ENCODE measurements at regions not wholly inside any gene's neighbourhood (a gene's known extent, or its start where the extent isn't known, plus 50 kb on each side); places are given as distances from the start of the nearest gene placed in this dataset.

DNA sequence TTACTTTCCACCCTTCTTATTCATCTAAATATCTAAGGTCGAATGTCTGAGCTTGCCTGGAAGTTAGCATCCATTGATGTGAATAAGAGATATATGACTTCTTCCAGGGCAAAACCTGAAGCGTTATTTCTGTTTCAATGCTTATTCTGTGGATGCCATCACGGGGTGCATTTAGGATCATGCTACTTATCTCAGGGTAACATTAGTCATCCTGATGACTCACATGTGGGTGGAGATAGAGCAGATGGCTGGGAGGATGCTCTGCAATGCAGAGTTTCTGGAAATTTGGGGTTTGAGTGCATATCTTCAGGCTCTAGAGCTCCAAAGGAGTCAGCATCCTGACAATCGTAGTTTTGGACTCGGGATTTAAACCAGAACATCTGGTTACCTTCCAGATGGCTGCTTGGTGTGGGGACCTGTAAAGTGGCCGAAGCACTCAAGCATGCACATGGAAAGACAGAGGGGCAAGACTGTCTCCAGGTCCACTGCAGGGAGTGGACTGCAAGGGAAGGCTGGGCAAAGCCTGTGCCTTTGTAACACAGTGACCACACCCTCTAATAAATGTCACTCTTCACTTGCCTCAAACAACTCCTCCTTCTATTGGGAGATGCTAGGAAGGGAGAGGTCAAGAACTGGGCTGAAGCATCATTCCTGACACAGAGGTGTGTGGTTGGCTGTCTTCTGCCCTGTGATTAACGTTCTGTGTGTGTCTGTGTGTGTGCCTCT, 175.2 kb upstream of the SALL1 start:
- DNase-seq (ENCODE audit: low read depth in 2 of 2), result no peak

DNA sequence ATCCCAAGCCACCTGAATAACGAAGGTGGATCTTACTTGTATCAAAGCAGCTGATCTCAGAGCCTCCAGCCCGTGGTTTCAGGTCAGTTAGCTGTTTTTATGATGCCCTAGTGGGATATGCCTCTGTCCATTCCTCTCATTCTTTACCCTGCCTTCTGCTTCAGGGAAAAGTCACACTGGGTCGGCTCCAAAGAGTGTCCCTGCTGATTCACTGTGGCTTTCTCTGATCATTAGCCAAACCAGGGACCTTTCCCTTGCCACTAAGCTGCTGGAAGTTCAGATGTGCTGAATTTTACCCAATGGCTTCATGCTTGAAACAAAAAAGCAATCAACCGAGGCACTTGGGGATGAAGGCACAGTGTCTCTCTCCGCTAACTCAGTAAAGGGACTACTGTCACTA, 170.2 kb upstream of the SALL1 start:
- no peak for DNase-seq (ENCODE audit: low read depth in 2 of 2)

DNA sequence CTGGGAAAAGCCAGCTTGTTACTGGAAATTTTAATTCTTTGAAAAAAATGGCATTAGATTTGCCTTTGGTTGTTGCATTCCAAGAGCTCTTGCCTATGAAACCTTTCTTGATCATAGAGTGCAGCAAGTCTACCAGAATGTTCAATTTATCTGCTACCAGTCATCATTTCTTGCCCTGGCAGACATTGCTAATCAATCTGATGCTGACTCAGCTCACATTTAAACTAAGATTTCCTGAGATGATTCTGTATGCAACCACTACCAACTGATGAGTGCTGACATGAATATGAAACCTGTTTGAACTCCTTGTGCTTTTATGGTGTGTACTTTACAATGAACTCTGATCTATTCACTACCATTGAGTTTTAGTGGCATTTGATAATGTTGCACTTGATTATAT, 166.5 kb upstream of the SALL1 start:
- no peak for DNase-seq (ENCODE audit: low read depth in 2 of 2)

DNA sequence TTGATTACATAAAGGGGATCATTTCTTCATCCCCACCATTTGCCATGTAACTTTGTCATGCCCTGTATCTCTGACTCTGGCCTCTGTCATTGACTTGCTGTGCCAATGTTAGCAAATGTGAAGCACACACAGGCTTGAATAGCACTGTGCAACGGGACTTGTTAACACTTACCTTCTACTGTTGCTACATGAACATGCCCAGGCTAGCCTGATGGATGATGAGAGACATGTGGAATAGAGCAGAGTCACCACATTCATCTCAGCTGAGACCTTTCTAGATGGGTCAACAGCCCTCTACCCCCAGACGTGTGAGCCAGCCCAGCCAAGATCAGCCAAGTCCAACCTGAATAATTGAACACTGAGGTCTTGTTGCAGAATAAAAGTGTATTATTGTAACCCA, 162.1 kb upstream of the SALL1 start:
- DNase-seq (ENCODE audit: low read depth in 2 of 2), result no peak

DNA sequence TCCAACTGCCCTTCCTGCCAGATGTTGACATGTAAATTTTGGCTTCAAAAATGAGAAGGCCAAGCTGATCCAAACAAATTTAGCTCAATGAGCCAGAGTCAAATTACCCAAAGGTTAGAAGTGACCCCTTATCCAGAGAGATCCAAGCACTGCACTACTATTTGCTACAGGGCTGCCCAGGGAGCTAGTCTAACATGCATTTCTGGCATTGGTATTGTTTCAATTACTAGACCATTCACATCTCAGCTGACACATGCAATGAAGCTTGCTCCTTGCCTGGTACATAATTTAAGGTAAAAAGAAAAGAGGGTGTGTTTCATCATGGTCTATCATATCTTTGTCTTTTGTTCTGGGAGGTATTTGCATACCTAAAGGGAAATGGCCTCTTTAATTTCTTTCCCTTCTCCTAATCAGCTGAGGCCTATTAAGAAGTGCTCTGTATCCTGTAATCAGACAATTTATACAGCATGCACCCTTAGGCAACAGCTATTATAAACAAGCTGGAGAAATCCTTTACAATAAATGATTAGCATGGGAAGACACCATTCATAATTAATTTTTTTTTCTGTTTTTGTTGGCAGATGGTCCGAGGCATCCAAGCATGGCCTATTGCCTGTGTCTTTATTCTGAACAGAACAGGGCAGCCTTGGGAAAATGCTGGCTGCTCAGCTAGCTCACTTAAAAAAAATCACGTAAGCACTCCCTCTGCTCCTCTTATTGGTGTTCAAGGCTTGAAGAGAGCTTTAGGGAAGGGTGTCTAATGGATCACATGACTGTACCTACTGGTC, 161.5 kb upstream of the SALL1 start:
- DNase-seq (ENCODE audit: low read depth in 2 of 2), result no peak

DNA sequence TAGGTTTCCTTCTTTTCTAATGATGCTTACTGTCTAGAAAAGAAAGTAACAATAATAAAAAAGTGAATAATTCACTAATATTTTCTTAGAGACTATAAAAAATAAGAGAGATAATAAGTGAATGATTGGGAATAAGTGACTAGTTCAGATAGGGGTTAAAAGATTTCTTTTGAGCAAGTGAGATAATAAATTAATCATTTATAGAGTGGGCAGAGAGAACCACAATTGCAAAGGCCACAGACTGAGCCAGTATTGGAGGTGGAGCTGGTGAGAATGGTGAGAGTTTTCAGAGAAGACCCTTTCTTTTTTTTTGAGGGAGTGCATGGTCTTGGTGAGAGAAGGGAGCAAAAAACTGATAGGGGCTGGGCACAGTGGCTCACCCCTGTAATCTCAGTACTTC, 159.1 kb upstream of the SALL1 start:
- DNase-seq (ENCODE audit: low read depth in 2 of 2), result no peak

DNA sequence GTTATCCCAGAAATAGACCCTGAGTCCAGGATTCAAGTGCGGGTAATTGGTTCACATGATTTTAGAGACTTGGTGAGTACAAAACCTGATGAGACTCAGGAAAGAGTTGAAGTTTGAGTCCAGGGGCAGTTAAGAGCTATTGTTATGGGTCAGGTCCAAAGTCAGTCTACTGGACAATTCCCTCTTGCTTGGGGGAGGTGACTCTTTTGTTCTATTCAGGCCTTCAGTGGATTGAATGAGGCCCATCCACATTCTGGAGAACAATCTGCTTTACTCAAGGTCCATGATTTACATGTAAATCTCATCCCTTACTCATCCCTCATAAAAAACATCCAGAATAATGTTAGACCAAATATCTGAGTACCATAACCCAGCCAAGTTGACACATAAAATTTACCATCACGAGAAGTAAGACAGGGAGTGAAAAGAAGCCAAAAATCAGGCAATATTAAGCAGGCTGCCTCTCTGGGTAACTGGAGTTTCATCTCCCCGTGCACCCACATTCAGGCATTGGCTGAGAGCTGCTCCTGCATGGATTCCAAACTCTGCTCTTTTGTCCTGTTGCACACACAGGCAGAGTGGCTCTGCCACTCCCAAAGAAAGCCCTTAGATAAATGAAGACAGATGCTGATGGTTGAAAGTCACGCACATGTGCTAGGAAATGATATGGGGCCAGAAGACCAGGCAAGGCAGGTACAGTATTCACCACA, 156.0 kb upstream of the SALL1 start:
- no peak for DNase-seq (ENCODE audit: low read depth in 2 of 2)

DNA sequence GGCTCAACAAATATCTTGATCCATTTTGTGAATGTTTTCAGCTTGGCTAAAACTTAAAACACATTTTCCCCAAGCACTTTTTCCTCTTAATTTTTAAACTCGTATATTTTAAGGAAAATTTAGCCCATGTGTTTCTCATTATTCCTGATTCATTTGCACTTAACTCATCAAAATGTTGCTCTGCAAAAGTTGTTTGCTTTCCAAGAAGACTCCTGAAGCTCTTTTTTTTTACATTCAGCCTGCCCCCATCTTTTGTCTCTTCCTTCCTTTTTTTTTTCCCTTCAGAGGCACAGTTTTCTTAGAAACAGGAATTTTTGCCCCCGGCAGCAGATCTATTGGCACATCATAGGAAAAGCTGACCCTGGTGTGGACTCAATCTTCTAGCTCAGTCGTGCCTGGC, 155.0 kb upstream of the SALL1 start:
- no peak for DNase-seq (ENCODE audit: low read depth in 2 of 2)

DNA sequence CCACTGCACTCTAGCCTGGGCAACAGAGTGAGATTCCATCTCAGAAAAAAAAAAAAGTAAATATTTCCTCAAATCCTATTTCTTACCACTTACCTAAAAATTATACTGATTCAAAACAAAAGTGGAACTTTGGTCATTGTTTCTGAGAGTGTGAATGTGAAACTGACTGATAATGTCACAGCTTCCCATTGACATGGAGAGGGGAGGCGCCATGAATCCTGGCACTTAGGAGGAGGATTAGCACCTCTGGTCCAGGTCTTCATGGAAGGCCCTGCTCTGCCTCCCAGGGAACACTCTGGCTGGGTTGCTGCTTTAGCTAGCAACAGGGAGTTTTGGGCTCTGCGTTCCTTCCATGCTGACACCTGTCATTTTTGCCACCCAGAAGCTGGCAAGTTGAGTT, 154.3 kb upstream of the SALL1 start:
- no peak for DNase-seq (ENCODE audit: low read depth in 2 of 2)

DNA sequence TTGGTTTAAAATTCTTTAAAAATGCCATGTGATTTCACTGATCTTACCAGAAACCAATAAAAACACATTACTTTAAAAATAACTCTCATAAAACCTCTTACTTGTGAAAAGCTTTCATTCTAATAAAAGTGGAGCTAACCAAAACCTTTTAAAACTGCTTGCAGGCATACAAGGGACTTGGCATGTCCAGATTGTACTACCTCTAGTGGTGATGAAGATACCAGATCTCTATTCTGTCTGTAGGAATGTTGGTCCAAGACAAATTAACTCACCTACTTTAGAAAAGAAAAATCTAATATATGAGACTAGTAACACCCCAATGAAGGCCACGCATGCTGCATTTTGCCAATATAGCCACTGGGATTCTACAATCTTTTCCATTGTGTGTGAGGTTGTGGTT, 151.0 kb upstream of the SALL1 start:
- DNase-seq (ENCODE audit: low read depth in 2 of 2), result no peak

DNA sequence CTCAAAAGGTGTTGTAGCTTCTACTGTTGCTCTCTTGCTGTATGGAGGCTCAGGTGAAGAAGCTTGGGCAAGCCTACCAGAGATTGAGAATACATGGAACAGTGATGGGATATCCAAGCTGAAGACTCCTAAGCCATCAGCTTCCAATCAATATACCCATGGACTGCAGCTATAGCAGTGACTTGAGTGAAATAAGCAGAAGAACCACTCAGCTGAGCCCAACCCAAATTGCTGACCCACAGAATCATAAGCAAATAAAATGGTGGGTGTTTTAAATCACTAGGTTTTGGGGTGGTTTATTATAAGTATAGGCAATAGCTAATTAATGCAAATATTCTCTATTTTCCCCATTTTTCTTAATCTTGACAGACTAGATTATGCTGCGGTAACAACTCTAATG, 147.7 kb upstream of the SALL1 start:
- DNase-seq (ENCODE audit: low read depth in 2 of 2), result no peak

DNA sequence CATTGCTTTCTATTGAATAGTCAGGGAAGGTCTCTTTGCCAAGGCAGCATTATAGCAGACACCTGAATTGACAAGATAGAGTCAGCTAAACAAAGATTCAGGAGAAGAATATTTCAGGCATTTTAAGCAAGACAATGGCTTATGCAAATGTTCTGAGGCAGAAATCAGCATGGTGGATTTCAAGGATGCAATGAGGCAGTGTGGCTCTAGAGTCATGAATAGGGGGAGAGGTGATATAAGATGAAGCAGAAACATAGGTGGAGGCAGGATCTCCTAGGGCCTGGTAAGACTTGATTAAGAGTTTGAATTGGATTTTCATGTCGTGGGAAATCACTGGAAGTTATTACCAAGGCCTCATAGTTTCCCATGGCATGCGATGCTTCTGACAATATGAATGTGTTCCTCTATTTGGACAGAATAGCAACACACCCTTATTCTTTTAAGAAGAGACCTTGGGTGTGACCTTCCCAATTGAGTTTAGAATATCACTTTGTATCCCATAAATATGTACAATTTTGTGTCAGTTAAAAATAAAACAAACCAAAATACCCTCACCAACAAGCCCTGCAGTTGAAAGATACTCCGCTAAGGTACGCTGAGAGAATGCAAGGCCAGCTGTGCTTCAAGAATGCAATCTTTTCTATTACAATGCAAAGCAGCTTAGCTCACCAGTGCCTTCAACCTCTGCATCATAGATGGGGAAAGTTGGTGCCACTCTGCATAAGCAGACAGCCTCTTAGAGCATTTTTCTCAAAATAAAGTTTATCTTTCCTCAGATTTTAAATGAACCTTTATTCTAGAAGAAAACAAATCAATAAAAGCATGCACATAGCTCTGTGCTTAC, 139.6 kb upstream of the SALL1 start:
- no peak for DNase-seq (ENCODE audit: low read depth in 2 of 2)

DNA sequence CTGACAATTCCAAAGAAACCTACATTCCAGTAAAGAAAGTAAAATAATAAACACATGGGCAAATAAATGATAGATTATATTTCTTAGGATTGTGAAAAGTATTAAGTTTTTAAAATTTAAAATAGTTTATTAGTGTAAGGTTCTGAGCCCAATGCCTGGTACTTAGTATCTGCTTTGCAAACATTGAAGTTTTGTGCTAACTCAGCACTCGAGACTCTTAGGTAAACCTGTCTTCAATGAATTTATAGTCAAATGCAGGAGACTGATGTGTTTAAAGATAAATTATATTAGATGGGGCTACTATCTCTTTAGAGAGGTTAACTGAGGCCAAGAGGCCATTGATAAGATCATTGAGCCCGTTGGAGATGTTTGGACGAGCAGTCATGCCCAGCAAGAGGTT, 138.3 kb upstream of the SALL1 start:
- no peak for DNase-seq (ENCODE audit: low read depth in 2 of 2)

DNA sequence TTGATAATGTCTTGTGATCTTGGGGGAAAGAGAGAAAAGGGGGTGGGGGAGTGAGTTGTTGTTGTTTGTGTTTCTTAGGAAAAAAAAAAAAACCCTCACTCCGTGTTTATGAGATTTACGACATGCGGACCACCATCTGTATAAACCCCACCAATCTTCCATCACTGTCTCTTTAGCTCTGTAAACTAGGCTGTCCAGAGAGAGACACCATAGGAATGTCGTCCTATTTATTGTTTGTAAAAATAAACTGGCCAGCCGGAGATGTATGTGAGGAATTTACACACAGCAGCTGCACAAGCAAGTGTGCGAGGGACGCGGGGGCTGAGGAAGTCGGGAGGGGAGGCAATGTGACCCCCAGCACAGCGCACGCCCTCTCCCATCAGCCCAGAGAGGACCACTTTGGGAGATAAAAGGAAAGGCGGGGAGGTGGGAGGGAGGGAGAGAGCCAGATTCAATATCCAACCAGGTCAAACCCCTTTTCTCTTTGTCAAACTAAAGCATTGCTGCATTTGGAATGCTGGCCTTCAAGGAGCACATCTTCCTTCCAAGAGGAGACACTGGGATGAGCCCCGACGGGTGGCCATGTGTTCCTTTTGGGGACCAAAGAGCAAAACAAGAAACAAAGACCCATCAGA, 136.2 kb upstream of the SALL1 start:
- no peak for DNase-seq (ENCODE audit: low read depth in 2 of 2)

DNA sequence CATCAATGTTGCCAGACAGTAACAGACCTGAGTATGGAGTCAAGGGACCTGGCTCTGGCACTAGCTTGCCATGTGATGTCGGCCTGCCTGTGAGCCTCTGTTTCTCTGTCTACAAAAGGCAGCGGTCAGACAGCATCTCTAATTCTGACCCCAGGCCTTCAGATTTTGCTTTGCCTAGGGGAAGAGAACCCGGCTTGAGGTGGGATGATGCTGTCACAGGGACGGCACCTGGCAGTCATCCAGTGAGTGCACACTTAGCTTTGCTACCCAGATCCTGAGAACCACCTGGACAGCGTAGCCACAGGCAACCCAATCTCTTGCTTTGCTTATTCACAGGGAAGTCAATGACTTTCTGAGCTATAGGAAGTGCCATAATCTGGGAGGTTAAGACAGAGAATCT, 135.2 kb upstream of the SALL1 start:
- no peak for DNase-seq (ENCODE audit: low read depth in 2 of 2)

DNA sequence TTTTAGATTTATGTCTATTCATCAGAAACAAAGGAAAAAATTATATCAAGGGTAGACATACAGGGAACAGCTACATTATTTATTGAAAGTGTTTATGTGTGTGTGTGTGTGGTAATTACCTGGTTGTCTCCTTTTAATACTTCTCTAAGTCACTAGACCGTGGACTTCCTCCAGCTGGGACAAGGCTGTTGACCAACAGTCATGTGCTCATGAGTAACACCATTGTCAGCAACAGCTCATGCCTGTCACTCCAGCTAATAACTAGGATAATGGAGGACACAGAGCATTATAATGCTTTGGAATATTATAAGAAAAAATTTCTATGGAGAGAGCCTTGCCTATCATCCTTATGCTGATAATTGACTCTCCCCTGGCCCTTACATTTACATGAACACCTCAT, 125.3 kb upstream of the SALL1 start:
- DNase-seq (ENCODE audit: low read depth in 2 of 2), result no peak

DNA sequence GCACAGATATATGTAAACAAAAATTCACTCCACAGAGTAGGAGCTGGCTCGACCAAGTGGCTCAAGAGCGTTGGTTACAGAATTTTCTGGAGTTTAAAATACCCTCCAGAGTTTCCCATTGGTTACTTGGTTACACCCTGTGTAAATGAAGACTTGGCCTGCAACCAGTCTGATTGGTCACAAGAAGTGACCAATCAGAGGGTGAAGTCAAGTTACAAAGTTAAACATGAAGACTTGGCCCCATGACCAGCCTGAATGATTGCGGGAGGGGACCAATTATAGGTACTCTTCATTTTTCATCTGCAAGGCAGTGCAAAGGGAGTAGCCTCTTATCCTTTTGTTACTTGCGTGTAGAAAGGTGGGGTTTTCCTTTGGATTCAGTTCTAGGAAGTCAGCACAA, 121.3 kb upstream of the SALL1 start:
- DNase-seq (ENCODE audit: low read depth in 2 of 2), result no peak

DNA sequence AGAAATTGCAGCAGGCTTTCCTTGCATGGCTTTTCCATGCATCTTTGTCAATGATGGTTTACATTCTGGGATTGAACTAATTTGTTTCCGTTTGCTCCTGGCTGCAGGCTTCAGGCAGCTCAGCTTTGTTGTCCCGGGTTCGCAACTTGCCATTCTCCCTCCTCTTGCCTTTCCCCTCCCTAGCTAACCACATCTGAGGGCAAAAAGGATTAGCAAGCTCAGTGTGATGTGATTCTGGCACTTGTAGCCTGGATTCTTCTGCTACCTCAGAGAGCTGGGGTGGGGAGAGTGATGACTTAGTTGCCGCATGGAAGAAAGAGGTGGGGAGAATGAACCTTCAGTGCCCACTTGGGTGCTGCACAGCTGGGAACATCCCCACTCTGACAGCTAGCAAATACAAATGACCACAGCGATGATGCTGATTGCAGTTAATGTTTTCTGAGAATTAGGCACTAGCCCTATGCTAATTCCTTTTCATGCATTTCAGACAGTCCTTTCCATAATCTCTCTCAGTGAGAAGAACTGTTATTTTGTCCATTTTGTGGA, 120.2 kb upstream of the SALL1 start:
- DNase-seq (ENCODE audit: low read depth in 2 of 2), result no peak

DNA sequence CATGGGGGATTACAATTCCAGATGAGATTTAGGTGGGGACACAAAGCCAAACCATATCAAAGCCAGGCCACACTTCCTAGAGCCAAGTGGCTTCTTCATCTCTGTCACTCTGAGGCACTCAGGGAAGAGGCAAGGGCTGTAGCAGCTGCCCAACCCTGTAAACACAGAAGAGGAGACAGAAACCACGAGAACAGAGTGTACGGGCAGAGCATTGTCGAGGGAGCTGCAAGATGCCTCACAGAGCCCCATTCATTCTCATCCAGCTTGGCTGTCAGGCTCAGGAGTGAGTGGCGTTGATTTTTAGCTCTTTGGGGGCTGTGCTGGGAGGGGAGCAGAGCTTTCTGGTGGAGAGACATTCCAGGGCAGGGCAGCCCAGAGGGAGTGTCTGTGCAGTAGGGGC, 117.2 kb upstream of the SALL1 start:
- DNase-seq (ENCODE audit: low read depth in 2 of 2), result no peak

DNA sequence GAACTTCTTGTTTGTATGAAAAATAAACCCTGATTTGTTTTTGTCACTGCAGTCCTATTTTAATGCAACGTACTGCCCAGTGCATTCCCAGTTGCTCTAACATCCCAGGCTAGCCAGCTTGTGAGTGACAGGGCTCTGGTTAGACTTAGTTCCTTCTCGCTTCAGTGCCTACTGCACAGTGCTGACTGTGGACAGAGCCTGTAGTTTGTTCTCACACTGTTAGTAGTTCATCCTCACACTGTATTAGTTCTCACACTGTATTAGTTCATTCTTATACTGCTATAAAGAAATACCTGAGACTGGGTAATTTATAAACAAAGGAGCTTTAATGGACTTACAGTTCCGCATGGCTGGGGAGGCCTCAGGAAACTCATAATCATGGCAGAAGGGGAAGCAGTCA, 116.6 kb upstream of the SALL1 start:
- no peak for DNase-seq (ENCODE audit: low read depth in 2 of 2)

DNA sequence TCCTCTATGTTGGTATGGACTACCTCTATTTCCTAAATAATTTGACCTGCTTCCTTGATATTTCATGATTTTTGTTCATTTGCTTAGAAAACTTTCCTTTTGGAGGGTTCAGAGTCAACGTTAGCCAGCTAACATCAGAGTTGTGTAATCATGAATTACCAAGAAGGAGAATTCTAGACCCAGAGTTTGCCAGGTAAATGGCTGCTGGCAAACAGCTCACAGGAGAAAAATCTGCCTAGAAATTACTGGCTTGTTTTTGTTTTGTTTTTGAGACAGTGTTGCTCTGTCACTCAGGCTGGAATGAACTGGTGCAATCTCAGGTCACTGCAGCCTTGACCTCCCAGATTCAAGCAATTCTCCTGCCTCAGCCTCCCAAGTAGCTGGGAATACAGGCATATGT, 111.4 kb upstream of the SALL1 start:
- DNase-seq (ENCODE audit: low read depth in 2 of 2), result no peak
